ENCODE measurements at regions not wholly inside any gene's neighbourhood (a gene's known extent, or its start where the extent isn't known, plus 50 kb on each side); places are given as distances from the start of the nearest gene placed in this dataset.

DNA sequence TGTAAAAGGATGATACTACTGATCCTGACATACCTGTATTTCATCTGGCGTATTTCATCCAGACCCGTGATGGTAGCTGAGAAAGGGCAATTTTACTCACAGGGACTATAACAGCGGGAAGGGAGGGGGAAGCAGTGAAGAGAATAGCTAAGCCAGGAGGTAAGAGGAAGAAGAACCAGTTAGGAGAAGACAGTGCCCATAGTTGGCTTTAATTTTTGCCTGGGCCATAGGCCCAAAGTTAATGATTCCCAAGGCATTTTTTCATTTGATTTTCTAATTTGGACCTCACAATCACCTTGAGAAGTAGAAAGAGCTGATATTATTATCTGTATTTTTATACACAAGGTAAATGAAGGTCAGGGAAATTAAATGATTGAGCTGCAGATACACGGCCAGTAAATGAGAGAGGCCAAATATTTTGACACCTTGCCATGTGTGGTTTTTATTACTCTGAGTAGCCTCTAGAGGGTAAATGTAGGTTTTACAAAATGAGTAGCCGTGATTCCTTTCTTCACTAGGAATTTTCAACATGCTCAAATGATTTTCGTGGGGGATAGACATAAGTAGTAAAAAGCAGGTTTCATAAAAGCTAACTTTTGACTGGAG lies 382.2 kb downstream of the FUT8 start:
- DNase-seq = no peak

DNA sequence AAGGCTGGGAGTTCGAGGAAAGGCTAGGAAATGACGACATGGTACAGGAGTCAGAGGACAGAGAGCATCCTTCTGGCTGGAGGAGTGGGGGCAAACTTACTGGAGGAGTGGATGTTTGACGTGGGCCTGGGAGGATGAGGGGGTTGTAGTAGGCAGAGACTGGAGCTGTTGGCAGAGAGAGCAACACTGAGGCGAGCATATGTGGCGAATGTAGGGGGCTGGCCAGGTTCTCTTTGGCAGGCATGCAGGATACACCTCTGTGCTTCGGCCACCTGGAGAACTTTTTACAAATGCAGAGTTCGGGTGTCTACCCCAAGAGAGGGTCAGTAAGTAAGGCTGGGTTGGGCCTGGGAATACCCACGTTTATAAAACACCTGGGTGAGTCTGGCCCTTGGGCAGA lies 385.7 kb downstream of the FUT8 start:
- no peak for DNase-seq

DNA sequence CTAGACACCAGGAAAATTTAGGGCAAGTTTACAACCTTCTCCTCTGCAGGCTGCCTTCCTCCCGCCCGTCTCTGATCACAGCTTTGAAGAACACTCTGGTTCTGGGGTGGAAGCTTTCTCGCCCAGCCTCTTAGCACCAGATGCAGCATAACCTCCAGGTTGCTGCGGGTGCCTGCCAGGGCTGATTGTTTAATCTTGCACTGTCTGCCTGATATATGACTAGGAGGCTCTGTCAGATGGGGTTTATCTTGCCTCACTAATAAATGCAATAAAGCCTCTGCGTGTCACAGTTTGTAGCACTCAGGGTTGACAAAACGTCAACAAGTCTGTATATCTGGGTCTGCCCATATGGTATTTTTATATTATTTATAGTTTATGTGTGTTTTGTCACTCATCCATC lies 388.2 kb downstream of the FUT8 start:
- DNase-seq = no peak

- DNase-seq = no peak
Observed at GRCh38 chr14:65802196-65802595, 389.7 kb downstream of the FUT8 start.

DNA sequence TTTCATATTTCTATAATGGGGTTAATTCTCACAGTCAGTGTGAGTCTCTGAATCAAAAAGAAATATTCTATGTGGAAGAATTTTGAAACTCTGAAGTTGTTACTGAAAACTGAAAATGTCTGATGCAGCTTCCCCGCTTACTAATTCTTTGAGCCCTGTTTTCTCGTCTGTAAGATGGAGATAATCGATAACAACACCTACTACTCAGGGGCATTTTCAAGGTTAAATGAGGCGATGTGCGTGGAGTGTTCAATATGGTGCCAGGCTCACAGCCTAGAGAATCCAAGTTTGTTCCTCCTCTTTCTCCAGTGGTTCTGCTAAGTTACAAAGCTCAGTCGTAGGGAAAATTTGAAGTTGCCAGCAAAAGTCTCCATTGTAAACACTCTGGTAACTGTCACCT lies 391.4 kb downstream of the FUT8 start:
- no peak for DNase-seq

DNA sequence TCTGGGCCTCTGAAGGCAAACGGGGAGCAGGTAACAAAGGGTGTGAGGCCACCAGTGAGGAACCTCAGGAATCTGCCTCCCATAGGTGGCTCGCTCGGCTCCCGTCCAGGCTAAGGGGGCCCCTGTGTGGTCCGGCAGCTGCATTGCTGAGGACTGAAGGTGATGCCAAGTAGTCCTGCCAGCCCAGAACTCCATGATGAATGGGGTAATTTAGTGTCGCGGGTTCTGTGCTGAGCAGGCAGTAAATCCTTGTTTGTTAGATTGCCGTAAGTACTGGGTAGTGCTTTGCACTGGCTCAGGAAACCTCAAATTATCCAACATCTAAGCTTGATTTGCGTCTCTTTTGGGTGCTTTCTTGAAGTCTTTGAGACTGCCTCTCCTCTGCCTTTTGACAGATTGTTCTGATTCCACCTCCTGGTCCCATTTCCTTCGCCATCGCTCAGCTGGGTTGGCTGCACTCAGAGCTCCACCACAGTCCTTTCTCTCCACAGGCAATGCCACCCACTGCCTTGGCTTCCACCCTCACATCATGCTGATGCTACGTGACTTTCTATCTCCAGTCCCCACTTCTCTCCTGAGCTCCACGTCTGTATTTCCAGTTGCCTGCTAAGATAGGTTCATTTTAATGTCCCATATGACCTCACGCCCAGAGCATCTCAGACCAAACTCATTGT lies 392.0 kb downstream of the FUT8 start:
- no peak for DNase-seq

DNA sequence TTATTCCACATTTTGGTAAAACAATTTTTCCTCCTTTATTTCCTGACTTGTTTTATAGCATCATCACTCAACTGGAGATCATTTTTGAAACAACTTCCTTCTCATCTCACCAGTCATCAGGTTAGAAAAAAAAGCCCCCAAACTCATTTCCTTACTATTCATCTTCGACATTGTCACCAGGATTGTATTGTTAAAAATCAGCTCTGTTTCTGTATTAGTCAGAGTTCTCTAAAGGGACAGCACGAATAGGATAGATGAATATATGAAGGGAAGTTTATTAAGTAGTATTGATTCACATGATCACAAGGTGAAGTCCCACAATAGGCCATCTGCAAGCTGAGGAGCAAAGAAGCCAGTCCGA lies 392.6 kb downstream of the FUT8 start:
- DNase-seq = no peak

DNA sequence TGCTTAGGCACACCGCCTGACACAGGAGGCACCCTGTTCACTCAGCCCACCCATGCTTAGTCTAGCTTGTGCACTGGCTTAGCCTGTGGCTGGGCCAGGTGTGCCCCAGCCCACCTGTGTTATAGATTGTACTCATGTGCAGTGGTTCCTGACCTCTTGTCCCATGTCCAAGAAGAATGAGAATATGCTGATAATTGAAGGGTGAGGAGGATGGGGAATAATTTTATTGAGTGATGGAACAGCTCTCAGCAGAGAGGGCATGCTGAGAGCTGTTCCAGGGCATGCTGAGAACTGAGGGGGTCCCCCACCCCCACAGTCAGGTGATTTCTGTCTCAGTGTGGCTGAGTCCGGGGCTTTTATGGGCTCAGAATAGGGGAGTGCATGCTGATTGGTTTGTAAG lies 395.9 kb downstream of the FUT8 start:
- no peak for DNase-seq

DNA sequence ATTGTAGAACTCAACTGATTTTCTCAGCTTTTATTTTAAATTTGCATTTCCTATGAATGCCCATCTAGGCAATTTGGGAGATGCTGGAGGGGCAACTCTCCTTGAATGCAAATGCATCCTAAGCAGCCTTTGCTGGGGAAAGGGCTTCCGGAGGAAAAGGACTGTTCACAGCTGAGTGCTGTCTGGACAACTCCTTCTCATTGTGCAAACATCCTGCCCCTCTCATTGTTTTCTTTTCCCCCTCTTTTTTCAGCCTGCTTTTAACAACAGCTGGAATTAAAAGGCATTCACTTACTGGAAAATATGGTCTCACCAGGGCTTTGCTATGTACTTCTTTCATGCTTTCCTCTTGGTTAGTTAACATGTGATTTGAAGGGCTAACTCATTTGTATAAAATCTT lies 397.8 kb downstream of the FUT8 start:
- DNase-seq = no peak

DNA sequence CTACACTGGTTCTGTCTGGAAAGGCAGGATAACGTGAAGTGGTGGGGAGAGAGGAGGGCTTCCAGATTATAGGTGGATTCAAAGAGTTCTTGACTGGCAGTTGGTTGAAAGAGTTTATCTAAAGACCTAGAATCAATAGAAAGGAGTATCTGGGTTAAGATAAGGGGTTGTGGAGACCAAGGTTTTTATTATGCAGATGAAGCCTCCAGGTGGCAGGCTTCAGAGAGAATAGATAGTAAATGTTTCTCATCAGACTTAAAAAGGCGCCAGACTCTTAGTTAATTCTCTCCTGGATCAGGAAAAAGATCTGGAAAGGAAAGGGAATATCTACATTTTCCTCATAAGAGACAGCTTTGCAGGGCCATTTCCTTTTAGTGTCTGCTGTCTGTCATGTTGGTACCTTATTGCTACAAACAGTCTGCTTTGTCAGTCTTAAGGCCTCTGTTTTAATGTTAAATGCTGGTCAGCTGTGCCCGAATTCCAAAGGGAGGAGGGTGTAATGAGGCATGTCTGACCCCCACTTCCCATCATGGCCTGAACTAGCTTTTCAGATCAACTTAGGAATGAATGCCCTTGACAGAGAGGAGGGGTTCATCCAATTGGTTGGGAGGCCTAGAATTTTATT lies 401.3 kb downstream of the FUT8 start:
- no peak for DNase-seq

- DNase-seq = no peak
Observed at GRCh38 chr14:65815127-65815526, 402.6 kb downstream of the FUT8 start.

DNA sequence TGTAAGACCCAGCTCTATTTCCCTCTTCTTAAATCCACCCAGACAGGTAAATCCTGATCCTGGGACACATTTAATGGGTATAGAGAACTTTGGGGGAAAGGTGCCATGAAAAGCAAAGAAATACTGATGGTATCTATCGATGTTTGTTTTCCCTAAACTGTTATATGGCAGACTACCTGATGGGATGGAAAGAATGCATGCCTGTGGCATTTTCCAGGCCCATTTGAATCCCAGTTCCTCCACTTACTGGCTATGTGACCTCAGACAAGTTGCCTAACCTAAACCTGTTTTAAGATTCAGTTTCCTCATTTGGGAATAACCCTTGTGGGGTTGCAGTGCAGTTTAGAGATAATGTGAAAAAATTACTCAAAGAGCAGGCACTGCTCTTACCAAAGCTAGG lies 404.5 kb downstream of the FUT8 start:
- no peak for DNase-seq

GRCh38 chr14:65819569-65819968 lies 407.0 kb downstream of the FUT8 start:
- DNase-seq = no peak

- DNase-seq = no peak
Observed at GRCh38 chr14:65821224-65821753, 408.8 kb downstream of the FUT8 start.

- DNase-seq = peak; percentile 53
Observed at GRCh38 chr14:65824285-65824977, 411.9 kb downstream of the FUT8 start.

DNA sequence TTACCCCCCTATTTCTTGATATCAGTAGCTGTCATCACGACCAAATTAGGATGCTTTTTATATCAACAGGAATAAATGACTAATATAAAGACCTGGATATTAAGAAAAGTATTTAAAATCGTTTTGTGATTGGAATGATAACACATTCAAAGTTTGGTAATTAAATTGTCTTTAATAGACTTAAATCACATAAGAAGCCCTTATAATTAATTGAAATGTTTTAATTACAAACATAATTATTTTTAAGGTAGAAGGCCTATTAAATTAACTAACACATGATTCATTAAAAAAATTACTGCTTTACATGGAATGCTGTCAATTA lies 412.4 kb downstream of the FUT8 start:
- no peak for DNase-seq

DNA sequence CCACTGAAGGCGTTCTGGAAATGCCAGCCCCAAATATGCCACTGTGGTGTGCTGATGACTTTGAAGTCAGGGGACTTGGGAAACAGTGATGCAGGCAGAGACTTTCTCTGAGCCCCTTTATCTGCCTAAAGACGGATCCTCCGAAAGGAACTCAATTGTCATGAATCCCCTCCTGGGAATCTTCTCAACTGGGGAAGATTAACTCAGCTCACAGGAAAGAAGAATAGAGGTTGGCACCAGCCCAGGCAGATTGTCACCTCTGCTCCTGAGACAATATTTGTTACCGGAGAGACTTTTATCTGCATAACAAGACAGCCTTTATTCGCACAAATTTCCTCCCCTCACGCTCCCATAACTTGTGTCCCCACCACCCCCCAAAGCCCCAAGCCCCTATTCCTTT lies 414.4 kb downstream of the FUT8 start:
- DNase-seq = no peak

DNA sequence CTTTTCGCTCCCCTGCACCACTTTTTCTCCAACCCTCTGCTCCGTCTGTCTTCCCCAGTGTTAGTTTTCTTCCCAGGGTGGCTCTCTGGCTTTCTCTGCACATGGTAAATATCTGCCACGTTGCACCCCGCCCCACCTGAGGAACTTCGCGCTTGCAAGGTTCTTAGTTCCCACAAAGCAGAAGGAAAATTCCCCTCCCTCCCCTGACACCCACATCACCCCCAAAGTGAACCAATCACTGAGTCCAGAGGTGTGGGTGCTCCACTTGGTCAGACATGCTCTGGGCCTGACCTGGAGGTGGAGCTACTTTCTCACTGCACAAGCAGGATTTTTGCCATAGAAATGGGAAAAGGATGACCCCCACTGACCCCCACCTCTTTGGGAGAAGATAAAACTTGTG lies 415.0 kb downstream of the FUT8 start:
- no peak for DNase-seq

DNA sequence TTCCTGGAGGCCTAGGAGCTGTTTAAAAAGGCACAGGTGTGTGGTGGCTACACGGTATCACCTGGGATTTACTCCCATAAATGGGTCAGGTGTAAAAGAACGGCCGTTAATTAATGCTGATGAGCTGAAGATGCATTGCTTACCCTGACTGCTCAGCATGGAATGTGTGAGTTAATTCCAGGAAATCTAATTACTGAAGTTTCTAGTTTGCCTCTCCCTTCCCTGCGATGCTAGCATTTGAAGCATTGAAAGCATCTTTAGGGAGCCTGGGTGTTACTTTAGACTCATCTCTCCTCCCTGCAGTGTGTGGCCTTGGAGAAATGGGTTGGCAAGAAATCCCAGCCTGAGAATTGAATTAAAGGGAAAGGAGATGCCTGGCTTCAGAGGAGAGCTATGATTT lies 415.9 kb downstream of the FUT8 start:
- no peak for DNase-seq

GRCh38 chr14:65832431-65833266 lies 420.1 kb downstream of the FUT8 start:
- no peak for DNase-seq

- DNase-seq = no peak
Observed at GRCh38 chr14:65833267-65833880, 420.8 kb downstream of the FUT8 start.

- no peak for DNase-seq
Observed at GRCh38 chr14:65834051-65834450, 421.5 kb downstream of the FUT8 start.

- no peak for DNase-seq
Observed at GRCh38 chr14:65834812-65835211, 422.3 kb downstream of the FUT8 start.
